ENCODE measurements at regions not wholly inside any gene's neighbourhood (a gene's known extent, or its start where the extent isn't known, plus 50 kb on each side); places are given as distances from the start of the nearest gene placed in this dataset.

DNA sequence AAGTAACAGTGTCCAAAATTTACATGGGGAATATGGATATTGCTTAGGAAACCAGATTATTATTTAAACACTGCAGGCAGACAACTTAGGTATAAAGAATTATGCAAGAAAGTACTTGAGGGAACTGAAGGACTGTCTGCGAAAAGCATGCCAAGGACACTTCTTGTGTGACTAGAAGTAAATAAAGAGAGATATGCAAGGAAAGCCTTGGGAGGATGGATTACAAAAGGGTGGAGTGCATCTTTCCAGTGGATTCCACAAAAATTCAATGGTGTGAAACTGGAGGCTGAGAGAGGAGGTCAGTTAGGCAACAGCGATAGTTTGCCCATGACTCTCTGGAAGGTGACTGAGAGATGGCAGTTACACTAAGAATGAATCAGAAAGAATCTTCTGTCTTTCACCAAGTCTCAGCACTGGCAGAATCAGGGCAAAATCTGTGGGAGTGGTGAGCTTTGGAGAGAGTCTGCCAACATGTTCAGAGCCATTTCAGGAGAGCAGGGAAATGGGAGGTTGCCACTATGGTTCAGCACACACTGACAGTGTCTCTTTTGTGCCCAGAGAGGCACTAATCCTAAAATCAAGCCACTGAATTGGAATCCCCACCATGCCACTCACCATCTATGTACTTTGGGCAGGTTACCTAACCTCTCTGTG lies 331.6 kb downstream of the BMPER start:
- TF ChIP-seq REST (IDR thresholded peaks at IDR 0.05; ENCODE audit: low read depth) (no peak), ZFX (IDR thresholded peaks at IDR 0.05) (no peak), ELF1 (IDR thresholded peaks at IDR 0.05; ENCODE audit: borderline replicate concordance, low read depth) (no peak)
- TF ChIP-seq, protein P1, sequence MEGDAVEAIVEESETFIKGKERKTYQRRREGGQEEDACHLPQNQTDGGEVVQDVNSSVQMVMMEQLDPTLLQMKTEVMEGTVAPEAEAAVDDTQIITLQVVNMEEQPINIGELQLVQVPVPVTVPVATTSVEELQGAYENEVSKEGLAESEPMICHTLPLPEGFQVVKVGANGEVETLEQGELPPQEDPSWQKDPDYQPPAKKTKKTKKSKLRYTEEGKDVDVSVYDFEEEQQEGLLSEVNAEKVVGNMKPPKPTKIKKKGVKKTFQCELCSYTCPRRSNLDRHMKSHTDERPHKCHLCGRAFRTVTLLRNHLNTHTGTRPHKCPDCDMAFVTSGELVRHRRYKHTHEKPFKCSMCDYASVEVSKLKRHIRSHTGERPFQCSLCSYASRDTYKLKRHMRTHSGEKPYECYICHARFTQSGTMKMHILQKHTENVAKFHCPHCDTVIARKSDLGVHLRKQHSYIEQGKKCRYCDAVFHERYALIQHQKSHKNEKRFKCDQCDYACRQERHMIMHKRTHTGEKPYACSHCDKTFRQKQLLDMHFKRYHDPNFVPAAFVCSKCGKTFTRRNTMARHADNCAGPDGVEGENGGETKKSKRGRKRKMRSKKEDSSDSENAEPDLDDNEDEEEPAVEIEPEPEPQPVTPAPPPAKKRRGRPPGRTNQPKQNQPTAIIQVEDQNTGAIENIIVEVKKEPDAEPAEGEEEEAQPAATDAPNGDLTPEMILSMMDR (IDR thresholded peaks at IDR 0.05 in 2 of 3, conservative IDR thresholded peaks at IDR 0.05 in 1 of 3; ENCODE audit: borderline replicate concordance in 1 of 3, insufficient read depth in 1 of 3, low read depth in 2 of 3, low read length in 2 of 3): no peak
